Esophagus (tissue), 2 donors: ENCODE measurements at regions not wholly inside any gene's neighbourhood (a gene's known extent, or its start where the extent isn't known, plus 50 kb on each side); places are given as distances from the start of the nearest gene placed in this dataset.

Experiments used
- H3K27ac ChIP-seq, 2 donors: one replicate each; pipeline ENCODE4 v1.5.1; 2013; ENCODE audit warnings: low read depth in 2 of 2, mild to moderate bottlenecking in 2 of 2, inconsistent platforms in 1 of 2, low read length in 1 of 2, moderate library complexity in 1 of 2
- H3K27me3 ChIP-seq, 2 donors: one replicate each; pipeline ENCODE4 v1.6.1; 2013; ENCODE audit warnings: low read length in 2 of 2, control low read depth in 1 of 2, mild to moderate bottlenecking in 1 of 2; ENCODE audit not compliant: insufficient read depth in 2 of 2, control insufficient read depth in 1 of 2
- H3K36me3 ChIP-seq, 2 donors: one replicate each; pipeline ENCODE4 v1.6.1; 2013; ENCODE audit warnings: low read length in 1 of 2; ENCODE audit not compliant: control insufficient read depth in 2 of 2, insufficient read depth in 2 of 2
- H3K4me1 ChIP-seq, 2 donors: one replicate each; pipeline ENCODE4 v1.6.1; 2013; ENCODE audit warnings: low read length in 1 of 2; ENCODE audit not compliant: control insufficient read depth in 2 of 2, insufficient read depth in 2 of 2
- H3K4me3 ChIP-seq, 2 donors: one replicate each; pipeline ENCODE4 v1.5.1; 2013; ENCODE audit warnings: low read length in 2 of 2, mild to moderate bottlenecking in 2 of 2, low read depth in 1 of 2, moderate library complexity in 1 of 2
- H3K9me3 ChIP-seq, 2 donors: one replicate each; pipeline ENCODE4 v1.6.1; 2013; ENCODE audit warnings: mild to moderate bottlenecking in 2 of 2, low read depth in 1 of 2, low read length in 1 of 2, moderate library complexity in 1 of 2; ENCODE audit not compliant: control insufficient read depth in 2 of 2, insufficient read depth in 1 of 2
- WGBS, 2 donors: extraction: QIAGEN DNeasy Blood & Tissue Kit; methylation state at CpG; one replicate each; pipeline ENCODE4 v1.1.7; 2013; 5-methylcytosine and 5-hydroxymethylcytosine counted together
- donor health status: healthy with polysubstance abuse.
- donor health status: Bipolar disorder and iron deficiency.

DNA sequence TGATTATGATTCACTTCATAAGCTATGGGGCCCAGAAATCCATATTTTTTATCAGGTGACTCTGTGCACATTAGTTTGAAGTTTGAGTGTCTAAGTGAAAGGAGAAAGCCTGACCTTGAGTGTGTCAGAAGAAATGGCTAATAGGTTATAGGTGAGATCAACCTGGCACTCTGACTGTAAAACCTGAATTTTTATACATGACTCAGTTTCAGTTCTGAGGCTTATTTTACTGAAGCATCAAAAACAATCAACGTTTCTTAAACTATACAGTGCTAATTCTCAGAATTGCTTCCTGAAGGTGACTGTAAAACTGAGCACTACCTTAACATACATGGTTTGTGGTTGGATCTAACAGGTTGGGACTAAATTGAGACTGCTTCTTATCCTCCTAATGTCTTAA lies 159.4 kb upstream of the AHR start:
- Histone ChIP-seq H3K27me3 (no peaks in the 10 kb centered on the region), H3K4me1 (no peaks in the 10 kb centered on the region), H3K4me3 (no peak overlapping the region), H3K36me3 (no peaks in the 10 kb centered on the region), H3K27ac (no peak overlapping the region), H3K9me3 (no peaks in the 10 kb centered on the region)
- WGBS, 2 donors = 47 to 57% methylated on average over 1 of the region's 1 CpG

DNA sequence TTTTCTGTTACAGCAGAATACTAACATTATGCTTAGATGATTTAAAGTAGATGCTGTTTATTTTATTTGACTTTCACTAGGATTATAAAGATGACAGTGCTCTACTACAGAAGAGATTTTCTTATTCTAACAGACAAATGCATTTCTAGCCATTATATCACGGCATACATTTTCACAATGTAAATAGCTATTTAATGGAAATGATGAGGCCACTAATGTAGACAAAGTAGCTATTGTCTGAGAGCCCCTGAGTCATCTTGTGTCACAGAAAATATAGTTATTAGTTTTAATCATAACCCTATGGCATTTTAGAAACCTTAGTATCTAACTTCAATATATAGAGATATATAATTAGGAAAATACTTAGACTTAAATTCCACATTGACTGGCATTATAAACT lies 158.0 kb upstream of the AHR start:
- Histone ChIP-seq H3K9me3 (no peaks in the 10 kb centered on the region), H3K36me3 (no peaks in the 10 kb centered on the region), H3K4me3 (no peak overlapping the region), H3K27me3 (no peaks in the 10 kb centered on the region), H3K4me1 (no peaks in the 10 kb centered on the region), H3K27ac (no peak overlapping the region)
- WGBS, 2 donors = 58 to 67% methylated on average over 1 of the region's 1 CpG

DNA sequence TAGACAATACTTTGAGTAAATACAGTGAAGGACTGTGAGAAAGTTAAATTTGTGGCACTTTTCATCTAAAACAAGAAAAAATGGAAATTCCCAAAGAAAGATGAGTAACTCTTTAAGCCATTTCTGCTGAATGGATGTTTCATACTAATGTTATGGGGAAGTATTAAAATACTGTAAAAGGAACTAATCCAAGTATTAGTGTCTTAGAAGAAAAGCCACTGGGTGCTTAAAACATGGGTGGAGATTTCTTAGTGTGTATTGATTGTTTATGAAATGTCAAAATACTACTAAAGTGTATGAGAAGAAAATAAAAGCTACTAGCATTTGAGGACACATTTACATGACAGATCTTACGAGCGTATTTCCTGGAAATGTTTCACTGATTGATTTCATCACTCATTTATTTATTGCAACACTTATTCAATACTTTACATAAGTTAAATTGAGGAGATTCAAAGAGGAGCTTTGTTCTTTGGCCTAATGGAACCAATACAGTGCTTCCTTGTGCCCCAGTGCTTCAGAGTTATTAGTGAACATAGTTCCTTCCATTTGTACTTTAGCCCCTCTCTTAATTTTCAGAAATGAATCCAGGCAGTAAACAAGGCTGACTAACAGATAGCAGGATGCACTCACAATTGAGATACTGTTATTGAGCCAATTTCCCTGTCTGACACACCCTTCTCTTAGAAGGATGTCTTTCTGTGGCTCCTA lies 155.5 kb upstream of the AHR start:
- 31 to 42% methylated on average over 2 of the region's 2 CpGs for WGBS, 2 donors
- H3K9me3 ChIP-seq = no peaks in the 10 kb centered on the region
- H3K27me3 ChIP-seq = no peaks in the 10 kb centered on the region
- no peaks in the 10 kb centered on the region for H3K36me3 ChIP-seq
- no peak overlapping the region for H3K4me3 ChIP-seq
- no peaks in the 10 kb centered on the region for H3K4me1 ChIP-seq
- peak overlapping the region in 1 of 2 donors; percentile 21 for H3K27ac ChIP-seq

DNA sequence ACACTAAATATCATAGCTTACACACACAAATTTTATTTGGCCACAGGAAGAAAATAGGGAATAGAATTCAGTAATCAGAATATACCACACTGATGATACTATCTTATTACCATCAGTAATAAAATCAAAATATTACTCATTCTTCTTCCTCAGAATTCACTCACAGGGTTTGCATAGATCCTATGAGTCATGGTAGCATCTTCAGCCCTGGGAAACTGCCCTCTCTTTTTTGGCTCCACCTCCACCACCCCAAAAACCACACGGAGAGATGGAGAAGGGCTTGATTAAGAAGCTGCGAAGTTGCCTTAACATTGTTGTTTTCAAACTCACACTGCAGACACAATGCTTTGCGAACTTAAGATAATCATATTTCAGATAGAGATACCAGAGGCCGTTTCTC lies 154.1 kb upstream of the AHR start:
- Histone ChIP-seq H3K4me1 (no peaks in the 10 kb centered on the region), H3K9me3 (no peaks in the 10 kb centered on the region), H3K27me3 (no peaks in the 10 kb centered on the region), H3K27ac (no peak overlapping the region), H3K36me3 (no peaks in the 10 kb centered on the region), H3K4me3 (no peak overlapping the region)
- WGBS, 2 donors = 53 to 69% methylated on average over 4 of the region's 4 CpGs

DNA sequence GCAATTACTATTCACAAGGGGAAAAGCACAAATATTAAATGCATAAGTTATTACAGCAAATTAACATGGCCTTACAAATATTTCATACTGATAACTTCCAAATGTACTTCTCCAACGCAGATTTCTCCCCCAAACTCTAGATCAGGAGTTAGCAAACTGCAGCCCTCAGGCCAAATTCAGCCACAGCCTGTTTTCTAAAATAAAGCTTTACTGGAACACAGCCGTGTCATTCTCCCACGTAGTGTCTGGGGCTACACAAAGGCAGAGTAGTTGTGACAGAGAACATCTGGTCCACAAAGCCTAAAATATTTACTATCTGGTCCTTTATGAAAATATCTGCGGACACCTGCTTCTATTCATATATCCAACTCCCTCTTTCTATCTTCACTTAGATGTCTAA lies 151.8 kb upstream of the AHR start:
- no peak overlapping the region for H3K27ac ChIP-seq
- 64 to 71% methylated on average over 4 of the region's 4 CpGs for WGBS, 2 donors
- no peaks in the 10 kb centered on the region for H3K36me3 ChIP-seq
- H3K27me3 ChIP-seq = no peaks in the 10 kb centered on the region
- no peaks in the 10 kb centered on the region for H3K9me3 ChIP-seq
- H3K4me3 ChIP-seq = no peak overlapping the region
- no peaks in the 10 kb centered on the region for H3K4me1 ChIP-seq

DNA sequence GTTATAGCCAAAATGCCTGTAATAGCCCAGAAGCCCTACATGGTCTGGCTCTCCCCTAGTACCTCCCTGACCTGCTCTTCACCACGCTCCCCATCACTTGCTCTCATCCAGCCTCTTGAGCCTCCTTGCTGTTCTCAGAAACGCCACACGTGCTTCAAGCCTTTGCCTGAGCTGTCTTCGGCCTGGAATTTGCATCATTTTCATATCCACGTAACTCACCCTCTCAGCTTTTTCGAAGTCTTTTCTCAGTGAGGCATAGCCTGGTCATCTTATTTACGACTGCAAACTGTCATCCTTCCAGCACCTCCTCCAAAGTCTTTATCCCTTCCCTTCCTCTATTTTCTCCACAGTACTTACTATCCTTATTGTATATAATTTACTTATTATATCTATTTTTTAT lies 151.0 kb upstream of the AHR start:
- Histone ChIP-seq H3K9me3 (no peaks in the 10 kb centered on the region), H3K27me3 (no peaks in the 10 kb centered on the region), H3K4me1 (no peaks in the 10 kb centered on the region), H3K4me3 (no peak overlapping the region), H3K36me3 (no peaks in the 10 kb centered on the region), H3K27ac (no peak overlapping the region)
- 95 to 96% methylated on average over 7 of the region's 7 CpGs for WGBS, 2 donors

DNA sequence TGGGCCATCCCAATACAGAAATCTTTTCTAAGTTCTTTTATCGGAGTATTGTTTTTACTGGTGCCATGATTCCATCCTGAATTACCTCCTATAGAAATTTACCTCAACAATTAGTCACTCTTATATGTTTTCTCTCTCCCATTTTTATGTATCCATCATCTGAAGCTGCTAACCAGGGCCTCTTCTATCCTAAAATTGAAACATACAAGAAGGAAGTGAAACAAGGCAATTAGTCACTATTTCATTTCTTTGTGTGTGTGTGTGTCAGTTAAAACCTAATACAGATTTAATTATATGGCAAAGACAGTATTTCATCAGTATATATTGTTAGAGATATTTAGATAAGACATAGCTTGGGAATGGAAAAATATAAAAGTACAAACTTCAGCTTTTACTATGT lies 148.4 kb upstream of the AHR start:
- Histone ChIP-seq H3K9me3 (no peaks in the 10 kb centered on the region), H3K36me3 (no peaks in the 10 kb centered on the region), H3K4me3 (no peak overlapping the region), H3K4me1 (no peaks in the 10 kb centered on the region), H3K27me3 (no peaks in the 10 kb centered on the region), H3K27ac (no peak overlapping the region)
- WGBS, 2 donors = 92 to 94% methylated on average over 1 of the region's 1 CpG

DNA sequence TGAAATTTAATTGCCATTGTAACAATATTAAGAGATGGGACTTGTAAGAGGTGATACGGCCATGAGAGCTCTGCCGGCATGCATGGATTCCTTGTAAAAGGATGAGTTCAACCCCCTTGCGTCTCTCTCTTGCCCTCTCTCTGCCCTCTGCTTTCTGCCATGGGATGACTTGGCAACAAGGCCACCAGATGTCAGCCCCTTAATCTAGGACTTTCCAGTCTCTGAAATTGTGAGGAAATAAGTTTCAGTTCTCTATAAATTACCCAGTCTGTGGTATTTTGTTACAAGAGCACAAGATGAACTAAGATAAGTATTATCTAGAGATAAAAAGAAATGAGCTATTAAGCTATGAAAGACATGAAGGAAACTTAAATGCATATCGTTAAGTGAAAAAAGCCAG lies 145.7 kb upstream of the AHR start:
- Histone ChIP-seq H3K4me3 (no peak overlapping the region), H3K36me3 (no peaks in the 10 kb centered on the region), H3K27ac (no peak overlapping the region), H3K4me1 (no peaks in the 10 kb centered on the region), H3K9me3 (no peaks in the 10 kb centered on the region), H3K27me3 (no peaks in the 10 kb centered on the region)
- WGBS, 2 donors = 85 to 91% methylated on average over 4 of the region's 4 CpGs

DNA sequence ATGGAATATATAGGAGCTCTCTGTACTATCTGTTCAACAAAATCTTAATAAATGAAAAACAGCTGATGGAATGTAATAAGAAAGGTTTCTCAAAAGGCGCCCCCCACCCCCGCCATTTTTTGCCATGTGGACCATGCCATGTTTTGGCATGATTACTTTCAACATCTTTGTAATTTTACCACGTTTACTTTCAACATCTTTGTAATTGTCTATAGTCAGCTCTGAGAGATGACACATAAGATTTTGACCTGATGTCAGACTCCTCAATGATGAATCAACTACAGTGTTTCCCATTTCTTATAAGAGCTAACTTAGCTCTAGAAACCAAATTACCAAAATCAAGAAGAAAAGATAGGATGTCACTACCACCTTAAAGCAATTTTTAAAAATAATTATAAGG lies 144.9 kb upstream of the AHR start:
- 79 to 82% methylated on average over 3 of the region's 3 CpGs for WGBS, 2 donors
- Histone ChIP-seq H3K36me3 (no peaks in the 10 kb centered on the region), H3K4me1 (no peaks in the 10 kb centered on the region), H3K4me3 (no peak overlapping the region), H3K27ac (no peak overlapping the region), H3K27me3 (no peaks in the 10 kb centered on the region), H3K9me3 (no peaks in the 10 kb centered on the region)

DNA sequence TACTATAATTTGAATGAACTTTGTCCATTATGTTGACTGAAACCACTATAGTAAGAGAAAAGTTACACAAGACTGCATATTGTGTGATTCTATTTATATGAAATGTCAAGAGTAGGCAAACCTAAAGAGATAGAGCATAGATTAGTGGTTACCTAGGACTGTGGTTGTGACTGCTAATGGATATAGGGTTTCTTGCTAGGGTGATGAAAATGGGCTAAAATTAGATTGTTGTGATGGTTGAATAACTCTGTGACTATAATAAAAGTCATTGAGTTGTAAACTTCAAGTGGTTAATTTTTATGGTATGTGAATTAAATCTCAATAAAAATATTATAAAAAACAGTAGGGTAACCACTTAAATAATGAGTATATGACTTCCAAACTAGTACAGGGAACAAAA lies 142.9 kb upstream of the AHR start:
- Histone ChIP-seq H3K27me3 (no peaks in the 10 kb centered on the region), H3K27ac (no peak overlapping the region), H3K4me1 (no peaks in the 10 kb centered on the region), H3K36me3 (no peaks in the 10 kb centered on the region), H3K4me3 (no peak overlapping the region), H3K9me3 (no peaks in the 10 kb centered on the region)
